Neural progenitor cell (in vitro differentiated cells): ENCODE measurements at regions not wholly inside any gene's neighbourhood (a gene's known extent, or its start where the extent isn't known, plus 50 kb on each side); places are given as distances from the start of the nearest gene placed in this dataset.

Source experiments
- DNase-seq: peaks from one replicate; pipeline ENCODE4 v3.0.0-alpha.2; 2016; ENCODE audit warnings: low spot score
- H2AFZ ChIP-seq: fragments of 200-600 bp; sonication (generic); replicated peaks from 2 replicates; pipeline ENCODE4 v1.6.1; 2016; ENCODE audit warnings: antibody characterized with exemption
- H3F3A ChIP-seq: fragments of 200-600 bp; sonication (generic); 2 replicates; pipeline ENCODE4 v1.6.1; 2016; ENCODE audit warnings: antibody characterized with exemption, low read depth
- H3K27ac ChIP-seq: fragments of 200-600 bp; sonication (generic); 2 replicates; pipeline ENCODE4 v1.5.1; 2016; ENCODE audit warnings: mild to moderate bottlenecking
- H3K27me3 ChIP-seq: fragments of 200-600 bp; sonication (generic); 2 replicates; pipeline ENCODE4 v1.6.1; 2016; ENCODE audit warnings: mild to moderate bottlenecking, moderate library complexity
- H3K36me3 ChIP-seq: fragments of 200-600 bp; sonication (generic); 2 replicates; pipeline ENCODE4 v1.5.1; 2016
- H3K4me1 ChIP-seq: fragments of 200-600 bp; sonication (generic); 2 replicates; pipeline ENCODE4 v1.6.1; 2016; ENCODE audit warnings: mixed run types
- H3K4me2 ChIP-seq: fragments of 200-600 bp; sonication (generic); 2 replicates; pipeline ENCODE4 v1.6.1; 2016
- H3K4me3 ChIP-seq: fragments of 200-600 bp; sonication (generic); 2 replicates; pipeline ENCODE4 v1.5.1; 2016
- H3K79me2 ChIP-seq: fragments of 200-600 bp; sonication (generic); 2 replicates; pipeline ENCODE4 v1.6.1; 2016; ENCODE audit warnings: low read depth
- H3K9ac ChIP-seq: fragments of 200-600 bp; sonication (generic); 2 replicates; pipeline ENCODE4 v1.6.1; 2016
- H3K9me3 ChIP-seq: fragments of 200-600 bp; sonication (generic); 2 replicates; pipeline ENCODE4 v1.5.1; 2016; ENCODE audit warnings: low read depth
- H4K20me1 ChIP-seq: fragments of 200-600 bp; sonication (generic); 2 replicates; pipeline ENCODE4 v1.6.1; 2016; ENCODE audit warnings: low read depth
- H3K27ac Mint-ChIP-seq: 3 replicates; pipeline ENCODE4 v1.8.0; 2021; ENCODE audit warnings: mixed read lengths
- H3K27me3 Mint-ChIP-seq: 2 replicates; pipeline ENCODE4 v1.8.0; 2022; ENCODE audit warnings: low read depth, mild to moderate bottlenecking, inconsistent platforms, moderate library complexity, mixed read lengths; ENCODE audit not compliant: insufficient read depth
- H3K36me3 Mint-ChIP-seq: 3 replicates; pipeline ENCODE4 v1.8.0; 2021; ENCODE audit warnings: mixed read lengths
- H3K4me1 Mint-ChIP-seq: 3 replicates; pipeline ENCODE4 v1.8.0; 2021; ENCODE audit warnings: mixed read lengths
- H3K4me3 Mint-ChIP-seq: 3 replicates; pipeline ENCODE4 v1.8.0; 2021; ENCODE audit warnings: mild to moderate bottlenecking, moderate library complexity, mixed read lengths
- H3K9me3 Mint-ChIP-seq: 3 replicates; pipeline ENCODE4 v1.8.0; 2020; ENCODE audit warnings: mixed read lengths
- CTCF ChIP-seq: fragments of 200-600 bp; sonication (generic); IDR thresholded peaks from 2 replicates; pipeline ENCODE4 v1.5.1; 2017; ENCODE audit warnings: antibody characterized with exemption, mild to moderate bottlenecking
- EZH2 ChIP-seq: fragments of 200-600 bp; sonication (generic); IDR thresholded peaks from 2 replicates; pipeline ENCODE4 v1.6.1; 2017; ENCODE audit warnings: antibody characterized with exemption, mild to moderate bottlenecking, moderate library complexity
- EZH2phosphoT487 ChIP-seq: fragments of 200-600 bp; sonication (generic); IDR thresholded peaks from 2 replicates; pipeline ENCODE4 v1.6.1; 2017; ENCODE audit warnings: antibody characterized with exemption

- H3K4me1 Mint-ChIP-seq = peaks cover 12% of the 10 kb centered on the region
- H2AFZ ChIP-seq = no peak overlapping the region
- no peak for TF ChIP-seq CTCF
- TF ChIP-seq EZH2 = no peak
- no peak for TF ChIP-seq EZH2phosphoT487
These were observed 115.2 kb downstream of the PAX1 start for GRCh38 chr20:21820688-21821087.

GRCh38 chr20:21820045-21820444 lies 114.6 kb downstream of the PAX1 start:
- H4K20me1 ChIP-seq = no peaks in the 10 kb centered on the region
- Mint-ChIP-seq H3K9me3 (no peaks in the 10 kb centered on the region), H3K27me3 (no peaks in the 10 kb centered on the region), H3K36me3 (no peaks in the 10 kb centered on the region), H3K4me3 (no peak overlapping the region), H3K4me1 (peaks cover 12% of the 10 kb centered on the region), H3K27ac (no peak overlapping the region)
- no peak overlapping the region for H3K9ac ChIP-seq
- no peaks in the 10 kb centered on the region for H3K36me3 ChIP-seq
- TF ChIP-seq EZH2phosphoT487 = no peak
- TF ChIP-seq EZH2 = no peak
- TF ChIP-seq CTCF = no peak
- H3K4me1 ChIP-seq = peaks cover 19% of the 10 kb centered on the region
- H3K9me3 ChIP-seq = no peaks in the 10 kb centered on the region
- DNase-seq = no peak
- H3K4me3 ChIP-seq = no peak overlapping the region
- H2AFZ ChIP-seq = no peak overlapping the region
- H3K79me2 ChIP-seq = no peaks in the 10 kb centered on the region
- H3F3A ChIP-seq = peaks cover 10% of the 10 kb centered on the region
- H3K27me3 ChIP-seq = no peaks in the 10 kb centered on the region
- H3K27ac ChIP-seq = no peak overlapping the region
- no peak overlapping the region for H3K4me2 ChIP-seq

More at GRCh38 chr20:21820688-21821087, 115.2 kb downstream of the PAX1 start:
- Histone ChIP-seq H3K27ac (no peak overlapping the region), H3K4me3 (no peak overlapping the region), H3K4me2 (no peak overlapping the region), H3K4me1 (peaks cover 19% of the 10 kb centered on the region), H3K27me3 (no peaks in the 10 kb centered on the region), H3K9ac (no peak overlapping the region), H3K79me2 (no peaks in the 10 kb centered on the region), H3F3A (peaks cover 10% of the 10 kb centered on the region), H3K36me3 (no peaks in the 10 kb centered on the region), H4K20me1 (no peaks in the 10 kb centered on the region), H3K9me3 (no peaks in the 10 kb centered on the region)
- no peaks in the 10 kb centered on the region for H3K27me3 Mint-ChIP-seq
- no peaks in the 10 kb centered on the region for H3K9me3 Mint-ChIP-seq
- no peaks in the 10 kb centered on the region for H3K36me3 Mint-ChIP-seq
- DNase-seq = no peak
- H3K27ac Mint-ChIP-seq = no peak overlapping the region
- H3K4me3 Mint-ChIP-seq = no peak overlapping the region

- H3K27me3 ChIP-seq = peaks cover 5% of the 10 kb centered on the region
- H2AFZ ChIP-seq = no peak overlapping the region
- peaks cover 3% of the 10 kb centered on the region for H3K9me3 Mint-ChIP-seq
- H3K36me3 ChIP-seq = no peaks in the 10 kb centered on the region
- H3K27ac ChIP-seq = no peak overlapping the region
- no peak overlapping the region for H3K4me2 ChIP-seq
- no peak overlapping the region for H3K27ac Mint-ChIP-seq
- no peak overlapping the region for H3K9ac ChIP-seq
- no peaks in the 10 kb centered on the region for H3K36me3 Mint-ChIP-seq
- H3K4me3 Mint-ChIP-seq = no peak overlapping the region
- no peaks in the 10 kb centered on the region for H3K4me1 ChIP-seq
- no peak overlapping the region for H3K4me3 ChIP-seq
- H3K9me3 ChIP-seq = no peaks in the 10 kb centered on the region
- H4K20me1 ChIP-seq = no peaks in the 10 kb centered on the region
- peaks cover 8% of the 10 kb centered on the region for H3K27me3 Mint-ChIP-seq
- H3F3A ChIP-seq = no peaks in the 10 kb centered on the region
- no peaks in the 10 kb centered on the region for H3K4me1 Mint-ChIP-seq
- H3K79me2 ChIP-seq = no peaks in the 10 kb centered on the region
- TF ChIP-seq EZH2phosphoT487 = no peak
- TF ChIP-seq CTCF = no peak
- no peak for TF ChIP-seq EZH2
- DNase-seq = no peak
These were observed 106.9 kb downstream of the PAX1 start for GRCh38 chr20:21812379-21812778.
